Left ventricle myocardium inferior (tissue), 1 donor: ENCODE measurements at regions not wholly inside any gene's neighbourhood (a gene's known extent, or its start where the extent isn't known, plus 50 kb on each side); places are given as distances from the start of the nearest gene placed in this dataset.
"Not testable (repeated sequence)": the region's sequence is repeated elsewhere in the genome, so short reads cannot be mapped to it uniquely, and the experiment has no call there.

ENCODE experiments used
- DNase-seq: peaks from one replicate; pipeline ENCODE4 v3.0.0-alpha.2; 2020
- H3K27ac ChIP-seq: fragments of 200-600 bp; replicated peaks from 2 replicates; pipeline ENCODE4 v1.8.0; 2021
- H3K27me3 ChIP-seq: fragments of 200-600 bp; 2 replicates; pipeline ENCODE4 v1.8.0; 2021; ENCODE audit warnings: low read depth
- H3K36me3 ChIP-seq: fragments of 200-600 bp; 2 replicates; pipeline ENCODE4 v1.8.0; 2021
- H3K4me1 ChIP-seq: fragments of 200-600 bp; 2 replicates; pipeline ENCODE4 v1.8.0; 2021
- H3K4me3 ChIP-seq: fragments of 200-600 bp; 2 replicates; pipeline ENCODE4 v1.8.0; 2021; ENCODE audit warnings: mild to moderate bottlenecking, moderate library complexity
- H3K9me3 ChIP-seq: fragments of 200-600 bp; replicated peaks from 2 replicates; pipeline ENCODE4 v1.8.0; 2021
- intact Hi-C: fragments of 100-400 bp; cut with micrococcal nuclease; formaldehyde crosslinking; loops from one replicate; pipeline ENCODE4 v1.11.0; 2022
- TF ChIP-seq, protein P1 (sequence below): fragments of 200-600 bp; IDR thresholded peaks from 2 replicates; pipeline ENCODE4 v1.8.0; 2021; ENCODE audit warnings: antibody characterized with exemption, mild to moderate bottlenecking, borderline replicate concordance
- donor health status: DM: no; HTN: yes; CAD: no; lungs with severe emphysema.

- Histone ChIP-seq H3K27me3 (peaks cover 85% of the 10 kb centered on the region), H3K27ac (no peak overlapping the region), H3K9me3 (no peaks in the 10 kb centered on the region), H3K4me1 (no peaks in the 10 kb centered on the region), H3K36me3 (no peaks in the 10 kb centered on the region), H3K4me3 (no peak overlapping the region)
- intact Hi-C loops, result no loop called here
- TF ChIP-seq, protein P1, sequence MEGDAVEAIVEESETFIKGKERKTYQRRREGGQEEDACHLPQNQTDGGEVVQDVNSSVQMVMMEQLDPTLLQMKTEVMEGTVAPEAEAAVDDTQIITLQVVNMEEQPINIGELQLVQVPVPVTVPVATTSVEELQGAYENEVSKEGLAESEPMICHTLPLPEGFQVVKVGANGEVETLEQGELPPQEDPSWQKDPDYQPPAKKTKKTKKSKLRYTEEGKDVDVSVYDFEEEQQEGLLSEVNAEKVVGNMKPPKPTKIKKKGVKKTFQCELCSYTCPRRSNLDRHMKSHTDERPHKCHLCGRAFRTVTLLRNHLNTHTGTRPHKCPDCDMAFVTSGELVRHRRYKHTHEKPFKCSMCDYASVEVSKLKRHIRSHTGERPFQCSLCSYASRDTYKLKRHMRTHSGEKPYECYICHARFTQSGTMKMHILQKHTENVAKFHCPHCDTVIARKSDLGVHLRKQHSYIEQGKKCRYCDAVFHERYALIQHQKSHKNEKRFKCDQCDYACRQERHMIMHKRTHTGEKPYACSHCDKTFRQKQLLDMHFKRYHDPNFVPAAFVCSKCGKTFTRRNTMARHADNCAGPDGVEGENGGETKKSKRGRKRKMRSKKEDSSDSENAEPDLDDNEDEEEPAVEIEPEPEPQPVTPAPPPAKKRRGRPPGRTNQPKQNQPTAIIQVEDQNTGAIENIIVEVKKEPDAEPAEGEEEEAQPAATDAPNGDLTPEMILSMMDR, result no peak
- no peak for DNase-seq
Measured at GRCh38 chr1:38497921-38498656, 361.5 kb downstream of the RRAGC start.

GRCh38 chr1:38493306-38493705, 366.3 kb downstream of the RRAGC start:
- H3K27me3 ChIP-seq, result peaks cover 85% of the 10 kb centered on the region
- H3K9me3 ChIP-seq, H3K36me3 ChIP-seq, DNase-seq, intact Hi-C loops, H3K4me3 ChIP-seq, H3K4me1 ChIP-seq, H3K27ac ChIP-seq: not testable (repeated sequence)

- no peak overlapping the region for H3K4me3 ChIP-seq
- H3K27ac ChIP-seq, result no peak overlapping the region
- peaks cover 3% of the 10 kb centered on the region for H3K9me3 ChIP-seq
- no peaks in the 10 kb centered on the region for H3K36me3 ChIP-seq
- TF ChIP-seq, protein P1, result peak; percentile 48
- no peak for DNase-seq
- no peaks in the 10 kb centered on the region for H3K4me1 ChIP-seq
- intact Hi-C loops, result no loop called here
- peaks cover 87% of the 10 kb centered on the region for H3K27me3 ChIP-seq
Measured at GRCh38 chr1:38489844-38490270, 369.7 kb downstream of the RRAGC start.

DNA sequence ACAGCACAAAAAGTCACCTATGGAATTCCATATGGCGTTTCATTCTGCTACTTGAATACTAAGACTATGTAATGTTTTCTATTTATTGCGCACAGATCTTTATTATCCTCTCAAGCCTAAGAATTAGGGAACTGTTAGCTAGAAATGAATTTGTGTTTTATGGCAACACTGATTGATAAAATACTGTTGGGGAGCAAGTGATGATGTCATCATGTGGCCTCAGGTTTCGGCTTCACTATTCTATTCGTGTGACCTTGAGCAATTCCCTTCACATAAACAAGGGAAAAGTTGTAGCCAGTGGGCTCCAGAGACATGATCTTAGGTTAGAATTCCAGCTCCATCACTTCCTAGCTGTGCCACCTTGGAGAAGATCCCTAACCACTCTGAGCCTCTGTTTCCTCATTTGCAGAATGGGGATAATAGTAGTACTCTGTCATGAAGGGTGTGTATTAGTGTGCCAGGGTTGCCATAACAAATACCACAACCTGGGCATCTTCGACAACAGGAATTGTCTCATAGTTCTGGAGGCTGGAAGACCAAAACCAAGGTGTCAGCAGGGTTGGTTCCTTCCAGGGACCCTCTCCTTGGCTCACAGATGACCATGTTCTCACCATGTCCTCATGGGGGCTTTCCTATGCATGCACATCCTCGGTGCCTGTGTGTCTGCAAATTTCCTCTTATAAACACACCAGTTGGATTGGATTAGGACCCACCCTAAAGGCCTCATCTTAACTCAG, 371.2 kb downstream of the RRAGC start:
- H3K4me1 ChIP-seq, result no peaks in the 10 kb centered on the region
- DNase-seq, result no peak
- TF ChIP-seq, protein P1, result no peak
- intact Hi-C loops, result no loop called here
- H3K27me3 ChIP-seq, result peaks cover 86% of the 10 kb centered on the region
- H3K36me3 ChIP-seq, result no peaks in the 10 kb centered on the region
- no peak overlapping the region for H3K27ac ChIP-seq
- H3K4me3 ChIP-seq, result no peak overlapping the region
- H3K9me3 ChIP-seq, result peaks cover 3% of the 10 kb centered on the region

DNA sequence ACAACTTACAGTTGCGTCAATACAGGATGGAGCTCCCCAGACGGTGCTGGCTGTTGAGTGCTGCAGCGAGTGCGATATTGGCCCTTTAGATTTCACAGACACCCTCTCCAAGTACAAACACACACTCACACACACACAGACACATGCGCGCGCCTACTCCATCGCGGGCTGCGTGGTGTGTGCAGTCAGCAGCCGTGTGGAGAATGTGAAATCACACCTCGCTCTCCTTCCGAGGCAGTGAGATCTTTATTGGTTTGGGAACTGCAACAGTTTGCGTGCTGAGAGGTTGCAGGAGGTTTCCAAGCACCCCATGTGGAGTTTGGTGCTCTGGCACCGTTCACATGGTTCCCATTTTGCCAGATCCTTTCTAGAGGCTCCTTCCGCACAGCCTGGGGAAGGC, 372.2 kb downstream of the RRAGC start:
- TF ChIP-seq, protein P1, result no peak
- H3K9me3 ChIP-seq, result peaks cover 3% of the 10 kb centered on the region
- no peak for DNase-seq
- intact Hi-C loops, result no loop called here
- no peak overlapping the region for H3K4me3 ChIP-seq
- no peaks in the 10 kb centered on the region for H3K4me1 ChIP-seq
- peaks cover 91% of the 10 kb centered on the region for H3K27me3 ChIP-seq
- no peak overlapping the region for H3K27ac ChIP-seq
- H3K36me3 ChIP-seq, result no peaks in the 10 kb centered on the region

DNA sequence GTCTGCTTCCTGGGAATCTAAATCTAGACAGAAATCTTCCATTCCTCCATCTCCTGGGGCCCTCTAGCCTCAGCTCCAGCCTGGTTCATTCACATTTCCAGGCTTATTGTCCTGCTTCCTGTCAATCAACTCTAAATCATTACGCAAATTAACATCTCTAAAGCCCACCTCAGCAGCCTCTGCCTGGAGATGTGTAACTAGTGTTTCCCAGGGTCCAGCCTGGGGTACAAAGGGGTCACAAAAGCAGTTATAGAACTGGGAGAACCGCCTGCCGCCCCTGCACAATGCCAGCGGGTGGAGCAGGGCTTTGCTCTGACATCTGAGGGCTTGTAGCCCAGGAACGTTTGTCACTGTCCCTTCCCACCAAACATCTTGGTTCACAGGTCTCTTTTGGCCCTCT, 373.5 kb downstream of the RRAGC start:
- TF ChIP-seq, protein P1, result no peak
- intact Hi-C loops, result no loop called here
- H3K27me3 ChIP-seq, result peaks cover 91% of the 10 kb centered on the region

More for the DNA sequence above, 373.5 kb downstream of the RRAGC start:
- no peaks in the 10 kb centered on the region for H3K36me3 ChIP-seq
- no peak overlapping the region for H3K4me3 ChIP-seq
- H3K9me3 ChIP-seq, result peaks cover 3% of the 10 kb centered on the region
- no peak overlapping the region for H3K27ac ChIP-seq
- no peaks in the 10 kb centered on the region for H3K4me1 ChIP-seq
- no peak for DNase-seq
